Fibroblast of skin of right biceps (primary cell): ENCODE measurements at regions not wholly inside any gene's neighbourhood (a gene's known extent, or its start where the extent isn't known, plus 50 kb on each side); places are given as distances from the start of the nearest gene placed in this dataset.

Experiments
- DNase-seq: peaks from one replicate; pipeline ENCODE4 v3.0.0-alpha.2; 2013

GRCh38 chr3:72559385-72559784 is 288.9 kb downstream of the SHQ1 start:
- DNase-seq: no peak

GRCh38 chr3:72558001-72558400 is 290.2 kb downstream of the SHQ1 start:
- no peak for DNase-seq

GRCh38 chr3:72555714-72556113 is 292.5 kb downstream of the SHQ1 start:
- no peak for DNase-seq

- no peak for DNase-seq
Measured at GRCh38 chr3:72554689-72555088, 293.6 kb downstream of the SHQ1 start.

- no peak for DNase-seq
Measured at GRCh38 chr3:72553298-72553697, 294.9 kb downstream of the SHQ1 start.

- DNase-seq: no peak
Measured at GRCh38 chr3:72550582-72551262, 297.5 kb downstream of the SHQ1 start.

- no peak for DNase-seq
Measured at GRCh38 chr3:72549761-72550581, 298.3 kb downstream of the SHQ1 start.

GRCh38 chr3:72548981-72549380 is 299.3 kb downstream of the SHQ1 start:
- DNase-seq: no peak

GRCh38 chr3:72548461-72548860 is 299.8 kb downstream of the SHQ1 start:
- no peak for DNase-seq

GRCh38 chr3:72547183-72547582 is 301.1 kb downstream of the SHQ1 start:
- no peak for DNase-seq

- no peak for DNase-seq
Measured at GRCh38 chr3:72544239-72544638, 304.0 kb downstream of the SHQ1 start.

GRCh38 chr3:72543246-72543645 is 305.0 kb downstream of the SHQ1 start:
- no peak for DNase-seq

- no peak for DNase-seq
Measured at GRCh38 chr3:72542781-72543180, 305.5 kb downstream of the SHQ1 start.

- no peak for DNase-seq
Measured at GRCh38 chr3:72539856-72540255, 308.4 kb downstream of the SHQ1 start.

- no peak for DNase-seq
Measured at GRCh38 chr3:72538070-72538745, 310.0 kb downstream of the SHQ1 start.

GRCh38 chr3:72537448-72537847 is 310.8 kb downstream of the SHQ1 start:
- DNase-seq: no peak

GRCh38 chr3:72536878-72537267 is 311.4 kb downstream of the SHQ1 start:
- DNase-seq: no peak

GRCh38 chr3:72536206-72536877 is 311.9 kb downstream of the SHQ1 start:
- no peak for DNase-seq

GRCh38 chr3:72535772-72536171 is 312.5 kb downstream of the SHQ1 start:
- DNase-seq: peak; percentile 36

GRCh38 chr3:72533591-72534473 is 314.4 kb downstream of the SHQ1 start:
- DNase-seq: no peak

- DNase-seq: no peak
Measured at GRCh38 chr3:72530426-72530825, 317.8 kb downstream of the SHQ1 start.

GRCh38 chr3:72529081-72529480 is 319.2 kb downstream of the SHQ1 start:
- no peak for DNase-seq
